Parathyroid adenoma (tissue), 2 donors: ENCODE measurements at regions not wholly inside any gene's neighbourhood (a gene's known extent, or its start where the extent isn't known, plus 50 kb on each side); places are given as distances from the start of the nearest gene placed in this dataset.

Experiments
- H2AFZ ChIP-seq: fragments of 300-600 bp; sonication (generic); one replicate; pipeline ENCODE4 v1.7.0; 2017; ENCODE audit warnings: antibody characterized with exemption, mild to moderate bottlenecking
- H3K27ac ChIP-seq: fragments of 300-600 bp; sonication (generic); one replicate; pipeline ENCODE4 v1.7.0; 2017
- H3K27me3 ChIP-seq: fragments of 300-600 bp; sonication (generic); one replicate; pipeline ENCODE4 v1.7.0; 2017; ENCODE audit warnings: low read length; ENCODE audit not compliant: control insufficient read depth, insufficient read depth
- H3K36me3 ChIP-seq: fragments of 300-600 bp; sonication (generic); one replicate; pipeline ENCODE4 v1.7.0; 2017; ENCODE audit warnings: low read length; ENCODE audit not compliant: control insufficient read depth, insufficient read depth
- H3K4me1 ChIP-seq: fragments of 300-600 bp; sonication (generic); one replicate; pipeline ENCODE4 v1.7.0; 2017; ENCODE audit warnings: control low read depth
- H3K4me2 ChIP-seq: fragments of 300-600 bp; sonication (generic); one replicate; pipeline ENCODE4 v1.7.0; 2017; ENCODE audit warnings: low read length
- H3K4me3 ChIP-seq: fragments of 300-600 bp; sonication (generic); one replicate; pipeline ENCODE4 v1.7.0; 2017; ENCODE audit warnings: low read depth, low read length
- H3K79me2 ChIP-seq: fragments of 300-600 bp; sonication (generic); one replicate; pipeline ENCODE4 v1.7.0; 2017; ENCODE audit warnings: control low read depth
- H3K9ac ChIP-seq: fragments of 300-600 bp; sonication (generic); one replicate; pipeline ENCODE4 v1.7.0; 2017; ENCODE audit warnings: mild to moderate bottlenecking
- H3K9me3 ChIP-seq: fragments of 300-600 bp; sonication (generic); one replicate; pipeline ENCODE4 v1.7.0; 2017; ENCODE audit warnings: low read length; ENCODE audit not compliant: control insufficient read depth
- TF ChIP-seq, protein P1 (sequence below): fragments of 300-600 bp; sonication (generic); IDR thresholded peaks from one replicate; pipeline ENCODE4 v1.7.0; 2017; ENCODE audit warnings: antibody characterized with exemption, mild to moderate bottlenecking
- donor health status: primary hyperparathyroidism.

DNA sequence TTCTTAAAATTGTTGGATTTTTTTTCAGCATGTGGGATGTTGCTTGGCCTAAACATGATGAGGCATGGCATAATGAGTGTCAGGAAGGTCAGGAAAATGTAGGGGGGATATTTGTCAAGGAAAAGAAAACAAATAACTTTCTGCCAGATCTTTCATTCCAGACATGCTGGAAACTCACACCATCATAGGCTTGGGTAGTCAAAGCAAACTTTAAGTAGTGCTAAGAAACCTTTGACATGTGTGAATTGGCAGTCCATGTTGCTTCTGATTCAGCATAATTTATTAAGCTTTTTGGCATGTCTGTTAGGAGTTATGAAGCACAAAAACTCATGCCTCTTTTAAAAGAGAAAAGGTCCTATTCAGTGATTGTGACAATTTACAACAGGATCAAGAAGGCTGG, 61.3 kb upstream of the MTAP start:
- H3K9ac ChIP-seq: no peak overlapping the region
- H3K9me3 ChIP-seq: no peaks in the 10 kb centered on the region
- H3K27me3 ChIP-seq: no peaks in the 10 kb centered on the region
- H3K27ac ChIP-seq: no peak overlapping the region
- no peak overlapping the region for H2AFZ ChIP-seq
- H3K4me3 ChIP-seq: no peak overlapping the region
- H3K36me3 ChIP-seq: no peaks in the 10 kb centered on the region
- TF ChIP-seq, protein P1, sequence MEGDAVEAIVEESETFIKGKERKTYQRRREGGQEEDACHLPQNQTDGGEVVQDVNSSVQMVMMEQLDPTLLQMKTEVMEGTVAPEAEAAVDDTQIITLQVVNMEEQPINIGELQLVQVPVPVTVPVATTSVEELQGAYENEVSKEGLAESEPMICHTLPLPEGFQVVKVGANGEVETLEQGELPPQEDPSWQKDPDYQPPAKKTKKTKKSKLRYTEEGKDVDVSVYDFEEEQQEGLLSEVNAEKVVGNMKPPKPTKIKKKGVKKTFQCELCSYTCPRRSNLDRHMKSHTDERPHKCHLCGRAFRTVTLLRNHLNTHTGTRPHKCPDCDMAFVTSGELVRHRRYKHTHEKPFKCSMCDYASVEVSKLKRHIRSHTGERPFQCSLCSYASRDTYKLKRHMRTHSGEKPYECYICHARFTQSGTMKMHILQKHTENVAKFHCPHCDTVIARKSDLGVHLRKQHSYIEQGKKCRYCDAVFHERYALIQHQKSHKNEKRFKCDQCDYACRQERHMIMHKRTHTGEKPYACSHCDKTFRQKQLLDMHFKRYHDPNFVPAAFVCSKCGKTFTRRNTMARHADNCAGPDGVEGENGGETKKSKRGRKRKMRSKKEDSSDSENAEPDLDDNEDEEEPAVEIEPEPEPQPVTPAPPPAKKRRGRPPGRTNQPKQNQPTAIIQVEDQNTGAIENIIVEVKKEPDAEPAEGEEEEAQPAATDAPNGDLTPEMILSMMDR: no peak
- H3K4me1 ChIP-seq: no peaks in the 10 kb centered on the region
- no peak overlapping the region for H3K4me2 ChIP-seq
- H3K79me2 ChIP-seq: no peaks in the 10 kb centered on the region

DNA sequence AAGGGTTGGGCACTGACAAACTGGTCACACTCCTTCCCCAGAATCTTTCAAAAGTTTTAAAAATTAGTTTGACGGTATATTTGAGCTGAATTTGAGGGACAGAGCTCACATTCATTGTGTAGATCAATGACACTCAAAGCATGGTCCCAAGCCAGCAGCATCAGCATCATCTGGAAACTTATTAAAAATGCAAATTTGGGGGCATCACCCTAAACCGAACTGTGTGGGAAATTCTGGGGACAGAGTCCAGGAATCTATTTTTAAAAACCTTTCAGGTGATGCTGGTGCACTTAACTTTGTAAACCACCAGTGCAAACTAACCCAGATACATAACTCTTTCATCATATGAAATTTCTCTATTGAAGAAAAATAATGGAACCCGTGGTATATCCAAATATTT, 58.1 kb upstream of the MTAP start:
- TF ChIP-seq, protein P1: no peak
- Histone ChIP-seq H3K4me1 (no peaks in the 10 kb centered on the region), H3K9ac (no peak overlapping the region), H3K36me3 (no peaks in the 10 kb centered on the region), H3K27me3 (no peaks in the 10 kb centered on the region), H3K27ac (no peak overlapping the region), H3K4me2 (no peak overlapping the region), H3K79me2 (no peaks in the 10 kb centered on the region), H2AFZ (no peak overlapping the region), H3K4me3 (no peak overlapping the region), H3K9me3 (no peaks in the 10 kb centered on the region)

DNA sequence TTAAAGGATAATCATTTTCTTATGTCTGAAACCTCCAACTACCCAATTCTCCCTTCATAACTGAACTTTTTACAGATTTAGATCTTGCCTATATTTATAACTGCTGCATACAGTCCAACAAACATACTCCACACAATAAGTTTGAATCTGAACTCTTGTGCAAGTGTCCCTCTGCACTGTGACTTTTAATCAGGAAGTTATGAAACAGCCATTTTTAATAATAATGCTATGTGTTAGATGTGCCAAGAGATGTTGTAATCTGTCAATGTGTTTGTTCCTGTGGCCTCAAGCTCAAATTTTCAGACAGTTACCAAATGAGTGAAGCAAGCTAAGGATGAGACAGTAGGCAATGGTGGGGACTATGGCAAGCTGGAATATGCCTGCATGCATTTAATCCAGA, 57.6 kb upstream of the MTAP start:
- TF ChIP-seq, protein P1: no peak
- Histone ChIP-seq H3K4me1 (no peaks in the 10 kb centered on the region), H3K9ac (no peak overlapping the region), H3K27me3 (no peaks in the 10 kb centered on the region), H3K4me3 (no peak overlapping the region), H3K9me3 (no peaks in the 10 kb centered on the region), H3K4me2 (no peak overlapping the region), H2AFZ (no peak overlapping the region), H3K79me2 (no peaks in the 10 kb centered on the region), H3K36me3 (no peaks in the 10 kb centered on the region), H3K27ac (no peak overlapping the region)

DNA sequence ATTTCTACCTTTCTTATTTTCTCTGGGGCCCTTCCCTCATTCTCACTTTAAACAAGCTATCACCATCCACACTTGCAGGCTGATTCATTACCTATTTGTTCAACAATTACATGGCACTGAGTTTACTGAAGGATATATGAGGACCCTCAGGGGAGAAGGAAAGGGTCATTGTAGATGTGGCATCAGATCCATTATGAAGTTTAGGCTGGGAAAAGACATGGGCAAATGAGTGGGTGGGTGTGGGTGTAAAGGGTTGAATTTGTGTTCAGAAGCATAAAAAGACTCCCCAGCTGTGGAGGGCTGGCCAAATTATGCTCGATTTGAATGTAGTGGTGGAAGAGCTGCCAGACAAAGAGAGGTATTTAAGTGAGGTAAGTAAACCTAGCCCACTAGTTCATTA, 55.9 kb upstream of the MTAP start:
- Histone ChIP-seq H3K36me3 (no peaks in the 10 kb centered on the region), H3K79me2 (no peaks in the 10 kb centered on the region), H3K4me3 (no peak overlapping the region), H3K4me1 (no peaks in the 10 kb centered on the region), H3K9me3 (no peaks in the 10 kb centered on the region), H3K9ac (no peak overlapping the region), H3K4me2 (no peak overlapping the region), H3K27ac (no peak overlapping the region), H2AFZ (no peak overlapping the region), H3K27me3 (no peaks in the 10 kb centered on the region)
- TF ChIP-seq, protein P1: no peak

DNA sequence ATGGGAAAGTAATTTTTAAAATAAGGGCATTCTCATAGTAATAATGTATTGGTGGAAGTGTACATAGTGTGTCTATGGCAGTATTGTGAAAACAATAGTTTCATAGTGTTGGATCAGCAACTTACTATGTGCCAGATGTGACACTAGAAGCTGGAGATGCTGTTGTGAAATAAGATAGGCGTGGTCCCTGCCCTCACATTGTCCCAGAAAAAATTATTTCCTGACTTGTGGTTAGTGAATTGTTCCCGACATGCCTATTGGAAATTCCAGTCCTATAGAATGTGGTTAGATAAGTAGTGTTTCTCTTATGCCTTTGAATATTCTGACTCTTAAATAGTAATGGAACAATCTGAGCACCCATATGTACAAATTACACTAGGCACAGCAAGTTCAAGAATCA, 55.3 kb upstream of the MTAP start:
- no peak overlapping the region for H3K9ac ChIP-seq
- no peak overlapping the region for H3K4me2 ChIP-seq
- no peaks in the 10 kb centered on the region for H3K79me2 ChIP-seq
- H3K9me3 ChIP-seq: no peaks in the 10 kb centered on the region
- TF ChIP-seq, protein P1: no peak
- no peak overlapping the region for H3K4me3 ChIP-seq
- H2AFZ ChIP-seq: no peak overlapping the region
- H3K4me1 ChIP-seq: no peaks in the 10 kb centered on the region
- no peak overlapping the region for H3K27ac ChIP-seq
- H3K27me3 ChIP-seq: no peaks in the 10 kb centered on the region
- no peaks in the 10 kb centered on the region for H3K36me3 ChIP-seq
